Uterus (tissue), 3 donors: ENCODE measurements at regions not wholly inside any gene's neighbourhood (a gene's known extent, or its start where the extent isn't known, plus 50 kb on each side); places are given as distances from the start of the nearest gene placed in this dataset.

Experiments used
- DNase-seq, 2 donors: peaks; one replicate each; pipeline ENCODE4 v3.0.0-alpha.2; 2019 to 2020
- H3K27ac ChIP-seq, 2 donors: fragments of 200-600 bp; sonication (generic); 1 replicate in 1 of 2; 2 replicates in 1 of 2; pipeline ENCODE4 v1.5.1; 2016 to 2018
- H3K27me3 ChIP-seq, 2 donors: fragments of 200-600 bp; sonication (generic); one replicate each; pipeline ENCODE4 v1.5.1; 2018 to 2019; ENCODE audit warnings: control low read depth in 1 of 2
- H3K36me3 ChIP-seq, 2 donors: fragments of 200-600 bp; sonication (generic); one replicate each; pipeline ENCODE4 v1.5.1; 2019; ENCODE audit warnings: control low read depth in 1 of 2
- H3K4me1 ChIP-seq, 2 donors: fragments of 200-600 bp; sonication (generic); one replicate each; pipeline ENCODE4 v1.5.1; 2018 to 2019; ENCODE audit warnings: control low read depth in 1 of 2
- H3K4me3 ChIP-seq, 2 donors: fragments of 200-600 bp; sonication (generic); 1 replicate in 1 of 2; 2 replicates in 1 of 2; pipeline ENCODE4 v1.5.1; 2018 to 2019; ENCODE audit warnings: mild to moderate bottlenecking in 1 of 2
- H3K9me3 ChIP-seq, 2 donors: fragments of 200-600 bp; sonication (generic); one replicate each; pipeline ENCODE4 v1.5.1; 2019; ENCODE audit warnings: control low read depth in 1 of 2
- CTCF ChIP-seq, 4 experiments: fragments of 200-600 bp in 2 of 4; fragments of 450-650 bp in 2 of 4; sonication (generic) in 2 of 4; IDR thresholded peaks; one replicate each; pipeline ENCODE4 v1.5.1; 2016 to 2019; ENCODE audit warnings: antibody characterized with exemption in 4 of 4, mild to moderate bottlenecking in 2 of 4, moderate library complexity in 1 of 4
- POLR2A ChIP-seq, 2 donors: fragments of 450-650 bp; IDR thresholded peaks; one replicate each; pipeline ENCODE4 v1.6.1; 2016; ENCODE audit warnings: antibody characterized with exemption in 2 of 2, mild to moderate bottlenecking in 1 of 2, moderate library complexity in 1 of 2
- intact Hi-C: fragments of 100-400 bp; cut with DNase I; formaldehyde crosslinking; loops from one replicate; pipeline ENCODE4 v1.15.1; 2023; ENCODE audit warnings: low total_unique reads
- donor health status: DM: yes; HTN: yes; CAD: no.

- TF ChIP-seq CTCF (IDR thresholded peaks at IDR 0.05) (no peak), POLR2A (IDR thresholded peaks at IDR 0.05) (no peak)
- no peaks in the 10 kb centered on the region for H3K36me3 ChIP-seq
- no peaks in the 10 kb centered on the region for H3K9me3 ChIP-seq
- no peak for DNase-seq
- H3K4me1 ChIP-seq: no peaks in the 10 kb centered on the region
- H3K27ac ChIP-seq: no peak overlapping the region
- H3K4me3 ChIP-seq: no peak overlapping the region
- no peaks in the 10 kb centered on the region for H3K27me3 ChIP-seq
- intact Hi-C loops: no loop called here
Observed at GRCh38 chr5:93192683-93193082, 388.3 kb downstream of the NR2F1-AS1 start.

GRCh38 chr5:93192087-93192486, 388.9 kb downstream of the NR2F1-AS1 start:
- TF ChIP-seq CTCF (IDR thresholded peaks at IDR 0.05) (no peak), POLR2A (IDR thresholded peaks at IDR 0.05) (no peak)
- no peak for DNase-seq
- Histone ChIP-seq H3K4me3 (no peak overlapping the region), H3K27ac (no peak overlapping the region), H3K4me1 (no peaks in the 10 kb centered on the region), H3K27me3 (no peaks in the 10 kb centered on the region), H3K9me3 (no peaks in the 10 kb centered on the region), H3K36me3 (no peaks in the 10 kb centered on the region)
- intact Hi-C loops: no loop called here

GRCh38 chr5:93191035-93191817, 389.8 kb downstream of the NR2F1-AS1 start:
- Histone ChIP-seq H3K4me1 (no peaks in the 10 kb centered on the region), H3K27ac (no peak overlapping the region), H3K9me3 (no peaks in the 10 kb centered on the region), H3K4me3 (no peak overlapping the region), H3K27me3 (no peaks in the 10 kb centered on the region), H3K36me3 (no peaks in the 10 kb centered on the region)
- TF ChIP-seq CTCF (IDR thresholded peaks at IDR 0.05): no peak
- TF ChIP-seq POLR2A (IDR thresholded peaks at IDR 0.05): no peak
- intact Hi-C loops: no loop called here
- no peak for DNase-seq

- H3K27ac ChIP-seq: no peak overlapping the region
- TF ChIP-seq POLR2A (IDR thresholded peaks at IDR 0.05): no peak
- no peak for TF ChIP-seq CTCF (IDR thresholded peaks at IDR 0.05)
Observed at GRCh38 chr5:93189707-93190120, 391.3 kb downstream of the NR2F1-AS1 start.

GRCh38 chr5:93188876-93189485, 392.0 kb downstream of the NR2F1-AS1 start:
- Histone ChIP-seq H3K4me3 (no peak overlapping the region), H3K36me3 (no peaks in the 10 kb centered on the region), H3K27me3 (no peaks in the 10 kb centered on the region), H3K27ac (no peak overlapping the region), H3K4me1 (no peaks in the 10 kb centered on the region), H3K9me3 (no peaks in the 10 kb centered on the region)
- no peak for TF ChIP-seq POLR2A (IDR thresholded peaks at IDR 0.05)
- no peak for TF ChIP-seq CTCF (IDR thresholded peaks at IDR 0.05)
- intact Hi-C loops: no loop called here
- no peak for DNase-seq

More at GRCh38 chr5:93189707-93190120, 391.3 kb downstream of the NR2F1-AS1 start:
- DNase-seq: no peak
- Histone ChIP-seq H3K36me3 (no peaks in the 10 kb centered on the region), H3K4me3 (no peak overlapping the region), H3K4me1 (no peaks in the 10 kb centered on the region), H3K27me3 (no peaks in the 10 kb centered on the region), H3K9me3 (no peaks in the 10 kb centered on the region)
- intact Hi-C loops: no loop called here
